GM12874 (cell line): ENCODE measurements at regions not wholly inside any gene's neighbourhood (a gene's known extent, or its start where the extent isn't known, plus 50 kb on each side); places are given as distances from the start of the nearest gene placed in this dataset.

Experiments
- TF ChIP-seq, protein P1 (sequence below): IDR thresholded peaks from 2 replicates; pipeline ENCODE4 v1.5.1; 2011; ENCODE audit warnings: low read depth, mild to moderate bottlenecking, control low read depth, low read length, moderate library complexity; ENCODE audit not compliant: insufficient read depth

GRCh38 chr4:116500225-116500624 is 585.2 kb downstream of the TRAM1L1 start:
- TF ChIP-seq, protein P1, sequence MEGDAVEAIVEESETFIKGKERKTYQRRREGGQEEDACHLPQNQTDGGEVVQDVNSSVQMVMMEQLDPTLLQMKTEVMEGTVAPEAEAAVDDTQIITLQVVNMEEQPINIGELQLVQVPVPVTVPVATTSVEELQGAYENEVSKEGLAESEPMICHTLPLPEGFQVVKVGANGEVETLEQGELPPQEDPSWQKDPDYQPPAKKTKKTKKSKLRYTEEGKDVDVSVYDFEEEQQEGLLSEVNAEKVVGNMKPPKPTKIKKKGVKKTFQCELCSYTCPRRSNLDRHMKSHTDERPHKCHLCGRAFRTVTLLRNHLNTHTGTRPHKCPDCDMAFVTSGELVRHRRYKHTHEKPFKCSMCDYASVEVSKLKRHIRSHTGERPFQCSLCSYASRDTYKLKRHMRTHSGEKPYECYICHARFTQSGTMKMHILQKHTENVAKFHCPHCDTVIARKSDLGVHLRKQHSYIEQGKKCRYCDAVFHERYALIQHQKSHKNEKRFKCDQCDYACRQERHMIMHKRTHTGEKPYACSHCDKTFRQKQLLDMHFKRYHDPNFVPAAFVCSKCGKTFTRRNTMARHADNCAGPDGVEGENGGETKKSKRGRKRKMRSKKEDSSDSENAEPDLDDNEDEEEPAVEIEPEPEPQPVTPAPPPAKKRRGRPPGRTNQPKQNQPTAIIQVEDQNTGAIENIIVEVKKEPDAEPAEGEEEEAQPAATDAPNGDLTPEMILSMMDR, result no peak

- TF ChIP-seq, protein P1, result no peak
These were observed 595.6 kb downstream of the TRAM1L1 start for GRCh38 chr4:116489739-116490138.

GRCh38 chr4:116486401-116486800 is 599.0 kb downstream of the TRAM1L1 start:
- TF ChIP-seq, protein P1, result no peak

DNA sequence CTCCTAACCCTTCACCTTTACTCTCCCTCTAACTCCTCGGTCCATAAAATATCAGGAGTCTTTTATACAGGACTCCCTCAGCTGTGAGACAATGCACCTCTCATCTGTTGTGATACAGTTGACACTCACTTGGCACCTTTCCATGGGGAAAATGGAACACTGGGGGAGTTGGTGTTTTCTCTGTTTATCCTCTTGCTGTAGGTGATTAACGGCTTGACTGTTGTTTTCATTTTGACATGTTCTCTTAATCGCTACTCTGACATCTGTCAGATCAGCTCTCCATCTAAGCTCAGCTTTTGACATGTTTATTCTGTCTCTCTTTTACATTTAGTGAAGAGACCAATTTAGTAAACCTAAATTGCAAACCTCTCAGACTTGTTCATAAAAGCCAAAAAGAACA is 604.8 kb downstream of the TRAM1L1 start:
- TF ChIP-seq, protein P1, result no peak

GRCh38 chr4:116478343-116478742 is 607.0 kb downstream of the TRAM1L1 start:
- TF ChIP-seq, protein P1, result no peak

DNA sequence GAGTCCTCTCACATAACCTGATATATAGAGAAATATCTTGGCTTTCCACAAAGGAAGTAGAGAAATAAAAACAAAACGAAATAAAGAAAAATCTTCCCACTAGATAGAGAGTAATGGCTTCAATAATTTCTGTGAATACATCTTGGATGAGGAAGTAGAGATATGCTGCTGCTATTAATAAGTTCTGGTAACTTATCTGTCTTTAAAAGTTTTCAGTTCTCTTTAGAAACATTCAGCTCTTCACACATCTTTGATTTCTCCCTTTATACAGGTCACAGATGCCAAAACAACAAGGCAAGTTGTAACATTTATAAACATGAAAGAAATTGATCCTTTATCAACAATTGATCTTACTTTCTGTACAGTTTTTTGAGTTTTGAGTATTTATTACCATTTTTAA is 615.8 kb downstream of the TRAM1L1 start:
- TF ChIP-seq, protein P1, result no peak

GRCh38 chr4:116453127-116453526 is 632.2 kb downstream of the TRAM1L1 start:
- TF ChIP-seq, protein P1, result no peak

DNA sequence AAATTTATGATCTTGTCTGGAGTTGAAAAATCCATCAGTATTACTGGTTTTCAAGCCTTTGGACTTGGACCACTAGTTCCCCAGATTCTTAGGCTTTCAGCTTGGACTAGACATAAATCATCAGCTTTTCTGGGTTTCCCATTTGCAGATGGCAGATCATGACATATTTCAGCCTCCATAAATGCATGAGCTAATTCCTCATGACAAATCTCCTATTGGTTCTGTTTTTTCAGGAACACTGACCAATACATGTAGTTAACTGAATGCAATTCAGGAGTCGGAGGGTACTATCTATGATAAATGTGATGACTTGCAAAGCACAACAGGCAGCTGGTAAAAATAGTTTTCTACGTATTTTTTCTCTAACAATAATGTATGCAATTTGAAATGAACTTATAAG is 635.6 kb downstream of the TRAM1L1 start:
- TF ChIP-seq, protein P1, result no peak
